Fibroblast of lung (primary cell): ENCODE measurements at regions not wholly inside any gene's neighbourhood (a gene's known extent, or its start where the extent isn't known, plus 50 kb on each side); places are given as distances from the start of the nearest gene placed in this dataset.

Experiments
- DNase-seq, 2 donors: peaks; one replicate each; pipeline versions ENCODE4 v3.0.0 to v3.0.0-alpha.2; 2010; ENCODE audit warnings: low read depth in 2 of 2
- H2AFZ ChIP-seq: 2 replicates; pipeline ENCODE4 v1.5.1; 2012; ENCODE audit warnings: low read length, control low read depth, inconsistent platforms
- H3K27ac ChIP-seq: 2 replicates; pipeline ENCODE4 v1.5.1; 2011; ENCODE audit warnings: low read length, control low read depth; ENCODE audit not compliant: insufficient read depth
- H3K27me3 ChIP-seq: 2 replicates; pipeline ENCODE4 v1.5.1; 2011; ENCODE audit warnings: mild to moderate bottlenecking, low read length; ENCODE audit not compliant: control insufficient read depth, insufficient read depth
- H3K36me3 ChIP-seq: 2 replicates; pipeline ENCODE4 v1.5.1; 2011; ENCODE audit warnings: low read length; ENCODE audit not compliant: control insufficient read depth, insufficient read depth
- H3K4me1 ChIP-seq: 2 replicates; pipeline ENCODE4 v1.5.1; 2011; ENCODE audit warnings: low read length; ENCODE audit not compliant: control insufficient read depth, insufficient read depth; ENCODE audit errors: extremely low read depth
- H3K4me2 ChIP-seq: 2 replicates; pipeline ENCODE4 v1.5.1; 2011; ENCODE audit warnings: low read length, control low read depth; ENCODE audit not compliant: insufficient read depth; ENCODE audit errors: extremely low read depth
- H3K4me3 ChIP-seq, 4 experiments: fragments of 200-600 bp in 1 of 4; sonication (generic) in 1 of 4; replicated peaks in 1 of 4; 2 replicates each; pipeline ENCODE4 v1.5.1; 2011 to 2016; ENCODE audit warnings: low read length in 4 of 4, low read depth in 3 of 4, mild to moderate bottlenecking in 3 of 4, control low read depth in 2 of 4, inconsistent platforms in 1 of 4, mixed read lengths in 1 of 4; ENCODE audit not compliant: insufficient read depth in 1 of 4; ENCODE audit errors: control extremely low read depth in 1 of 4
- H3K79me2 ChIP-seq: 2 replicates; pipeline ENCODE4 v1.5.1; 2012; ENCODE audit warnings: mild to moderate bottlenecking, low read length, inconsistent platforms; ENCODE audit not compliant: control insufficient read depth, insufficient read depth
- H3K9ac ChIP-seq: 2 replicates; pipeline ENCODE4 v1.5.1; 2011; ENCODE audit warnings: mild to moderate bottlenecking, low read length, control low read depth; ENCODE audit not compliant: insufficient read depth
- H3K9me3 ChIP-seq: 2 replicates; pipeline ENCODE4 v1.5.1; 2012; ENCODE audit warnings: low read depth, low read length; ENCODE audit not compliant: control insufficient read depth, insufficient read depth
- H4K20me1 ChIP-seq: 2 replicates; pipeline ENCODE4 v1.5.1; 2011; ENCODE audit warnings: low read length; ENCODE audit not compliant: control insufficient read depth, insufficient read depth; ENCODE audit errors: extremely low read depth
- CTCF ChIP-seq, 2 donors: IDR thresholded peaks in 1 of 2; conservative IDR thresholded peaks in 1 of 2; 1 replicate in 1 of 2; 2 replicates in 1 of 2; pipeline ENCODE4 v1.5.1; 2011 to 2012; ENCODE audit warnings: low read length in 2 of 2, control low read depth in 1 of 2, inconsistent platforms in 1 of 2, low read depth in 1 of 2, mild to moderate bottlenecking in 1 of 2
- EZH2 ChIP-seq: IDR thresholded peaks from 2 replicates; pipeline ENCODE4 v1.5.1; 2012; ENCODE audit warnings: low read length, control low read depth, mild to moderate bottlenecking; ENCODE audit errors: missing control alignments

- H3K27ac ChIP-seq, result no peak overlapping the region
- TF ChIP-seq EZH2, result no peak
Measured at GRCh38 chr10:114770009-114770408, 51.6 kb upstream of the FHIP2A start.

GRCh38 chr10:114771157-114771556 is 50.4 kb upstream of the FHIP2A start:
- Histone ChIP-seq H3K4me1 (no peaks in the 10 kb centered on the region), H3K79me2 (no peaks in the 10 kb centered on the region)

More at GRCh38 chr10:114770009-114770408, 51.6 kb upstream of the FHIP2A start:
- Histone ChIP-seq H2AFZ (no peak overlapping the region), H3K27me3 (no peaks in the 10 kb centered on the region), H3K9me3 (no peaks in the 10 kb centered on the region), H3K9ac (no peak overlapping the region), H4K20me1 (no peaks in the 10 kb centered on the region), H3K4me1 (no peaks in the 10 kb centered on the region), H3K4me2 (no peak overlapping the region), H3K4me3 (no peak overlapping the region), H3K79me2 (no peaks in the 10 kb centered on the region), H3K36me3 (no peaks in the 10 kb centered on the region)
- DNase-seq, result no peak

DNA sequence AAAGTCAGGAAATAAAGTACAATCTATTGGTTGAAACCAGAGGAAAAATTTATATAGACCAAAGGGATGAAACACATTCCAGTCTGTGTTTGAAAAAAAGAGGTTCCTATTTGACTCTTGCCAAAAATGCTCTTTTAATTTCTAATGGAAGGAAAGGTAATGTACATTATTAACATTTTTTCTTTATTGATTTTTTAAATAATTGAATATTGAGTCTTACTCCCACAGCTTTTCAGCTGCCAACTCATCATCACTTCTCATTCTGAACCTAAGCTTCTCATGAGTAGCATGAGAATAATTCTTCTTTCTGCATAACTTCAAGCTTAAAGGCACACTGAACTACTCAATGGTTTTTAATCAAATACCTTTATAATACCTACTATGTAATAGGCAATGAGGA is 49.8 kb upstream of the FHIP2A start:
- H3K4me2 ChIP-seq, result no peak overlapping the region
- no peak overlapping the region for H3K4me3 ChIP-seq
- DNase-seq, result no peak
- H3K9ac ChIP-seq, result no peak overlapping the region
- no peaks in the 10 kb centered on the region for H3K9me3 ChIP-seq
- no peaks in the 10 kb centered on the region for H3K27me3 ChIP-seq
- no peaks in the 10 kb centered on the region for H3K79me2 ChIP-seq
- no peak overlapping the region for H2AFZ ChIP-seq
- no peaks in the 10 kb centered on the region for H3K36me3 ChIP-seq
- TF ChIP-seq EZH2, result no peak
- no peak for TF ChIP-seq CTCF (conservative IDR thresholded peaks at IDR 0.05 in 1 of 2, IDR thresholded peaks at IDR 0.05 in 1 of 2; ENCODE audit: low read depth in 1 of 2, low read length in 2 of 2)
- H3K27ac ChIP-seq, result no peak overlapping the region
- no peaks in the 10 kb centered on the region for H4K20me1 ChIP-seq
- no peaks in the 10 kb centered on the region for H3K4me1 ChIP-seq

More at GRCh38 chr10:114771157-114771556, 50.4 kb upstream of the FHIP2A start:
- no peak for DNase-seq
- H3K27ac ChIP-seq, result no peak overlapping the region
- H3K9me3 ChIP-seq, result no peaks in the 10 kb centered on the region
- H2AFZ ChIP-seq, result no peak overlapping the region
- no peaks in the 10 kb centered on the region for H4K20me1 ChIP-seq
- H3K9ac ChIP-seq, result no peak overlapping the region
- TF ChIP-seq CTCF (conservative IDR thresholded peaks at IDR 0.05 in 1 of 2, IDR thresholded peaks at IDR 0.05 in 1 of 2; ENCODE audit: low read depth in 1 of 2, low read length in 2 of 2) (no peak), EZH2 (no peak)
- H3K4me2 ChIP-seq, result no peak overlapping the region
- H3K36me3 ChIP-seq, result no peaks in the 10 kb centered on the region
- H3K4me3 ChIP-seq, result no peak overlapping the region
- H3K27me3 ChIP-seq, result no peaks in the 10 kb centered on the region
